Stimulated activated CD8-positive, alpha-beta memory T cell treated with anti-CD3 and anti-CD28 coated beads, Interleukin-4, amount 100 ng/mL, for 1 hour (primary cell): ENCODE measurements at regions not wholly inside any gene's neighbourhood (a gene's known extent, or its start where the extent isn't known, plus 50 kb on each side); places are given as distances from the start of the nearest gene placed in this dataset.
"Not testable (repeated sequence)": the region's sequence is repeated elsewhere in the genome, so short reads cannot be mapped to it uniquely, and the experiment has no call there.

Experiments used
- DNase-seq, 2 donors: peaks; one replicate each; pipeline ENCODE4 v3.0.0-alpha.2; 2020; ENCODE audit warnings: low read depth in 2 of 2, low spot score in 1 of 2

GRCh38 chr9:74412236-74412979 lies 84.7 kb upstream of the RORB start:
- no peak for DNase-seq

- no peak for DNase-seq
Measured at GRCh38 chr9:74413876-74414275, 83.3 kb upstream of the RORB start.

GRCh38 chr9:74414325-74414724 lies 82.8 kb upstream of the RORB start:
- DNase-seq: no peak

- no peak for DNase-seq
Measured at GRCh38 chr9:74415995-74416394, 81.1 kb upstream of the RORB start.

GRCh38 chr9:74424488-74424887 lies 72.6 kb upstream of the RORB start:
- DNase-seq: not testable (repeated sequence)

GRCh38 chr9:74431467-74431866 lies 65.7 kb upstream of the RORB start:
- DNase-seq: no peak

- DNase-seq: no peak
Measured at GRCh38 chr9:74443036-74443750, 53.9 kb upstream of the RORB start.

- DNase-seq: no peak
Measured at GRCh38 chr9:74444369-74444768, 52.8 kb upstream of the RORB start.
